PC-9 (cell line): ENCODE measurements at regions not wholly inside any gene's neighbourhood (a gene's known extent, or its start where the extent isn't known, plus 50 kb on each side); places are given as distances from the start of the nearest gene placed in this dataset.

Experiments used
- BruUV-seq: library from RNA; stranded (reverse); fragments of 400-500 nt; replicated peaks from 2 replicates; lab custom pipeline; 2021; lab: Mats Ljungman, UMichigan
- CTCF ChIA-PET: fragments of 300-600 bp; sonication (Branson Sonifier 250); formaldehyde crosslinking; loops from one replicate; lab custom pipeline; 2022; ENCODE audit warnings: antibody characterized with exemption; lab: Charles Lee
- POLR2A ChIA-PET: fragments of 300-600 bp; sonication (Branson Sonifier 250); formaldehyde crosslinking; loops from one replicate; lab custom pipeline; 2022; ENCODE audit warnings: antibody characterized with exemption; ENCODE audit not compliant: unreplicated experiment; lab: Charles Lee
- DNase-seq, 2 experiments: peaks; one replicate each; pipeline versions ENCODE4 v3.0.0 to v3.0.0-alpha.2; 2015 to 2022; ENCODE audit warnings: mixed read lengths in 1 of 2
- H2AFZ ChIP-seq: fragments of 200-600 bp; sonication (generic); 2 replicates; pipeline ENCODE4 v1.8.1; 2017; ENCODE audit warnings: antibody characterized with exemption
- H3F3A ChIP-seq: fragments of 200-600 bp; sonication (generic); 2 replicates; pipeline ENCODE4 v1.8.1; 2017; ENCODE audit warnings: antibody characterized with exemption, mild to moderate bottlenecking, low read depth; ENCODE audit not compliant: insufficient read depth
- H3K27ac ChIP-seq: fragments of 200-600 bp; sonication (generic); 2 replicates; pipeline ENCODE4 v1.6.1; 2016; ENCODE audit warnings: mixed run types
- H3K27me3 ChIP-seq: fragments of 200-600 bp; sonication (generic); 2 replicates; pipeline ENCODE4 v1.6.1; 2016; ENCODE audit warnings: low read depth, mixed run types; ENCODE audit not compliant: insufficient read depth
- H3K36me3 ChIP-seq: fragments of 200-600 bp; sonication (generic); 2 replicates; pipeline ENCODE4 v1.6.1; 2016; ENCODE audit warnings: low read depth, mixed run types
- H3K4me1 ChIP-seq: fragments of 200-600 bp; sonication (generic); replicated peaks from 2 replicates; pipeline ENCODE4 v1.6.1; 2016; ENCODE audit warnings: mixed run types; ENCODE audit not compliant: insufficient read depth
- H3K4me2 ChIP-seq: fragments of 200-600 bp; sonication (generic); 2 replicates; pipeline ENCODE4 v1.6.1; 2017; ENCODE audit warnings: mixed run types
- H3K4me3 ChIP-seq: fragments of 200-600 bp; sonication (generic); 2 replicates; pipeline ENCODE4 v1.6.1; 2016; ENCODE audit warnings: mixed run types
- H3K79me2 ChIP-seq: fragments of 200-600 bp; sonication (generic); 2 replicates; pipeline ENCODE4 v1.6.1; 2017; ENCODE audit warnings: low read depth, mixed run types
- H3K9me2 ChIP-seq: fragments of 200-600 bp; sonication (generic); 2 replicates; pipeline ENCODE4 v1.8.1; 2017; ENCODE audit warnings: mild to moderate bottlenecking; ENCODE audit not compliant: insufficient read depth
- H3K9me3 ChIP-seq: fragments of 200-600 bp; sonication (generic); 2 replicates; pipeline ENCODE4 v1.8.1; 2016; ENCODE audit warnings: low read depth; ENCODE audit not compliant: insufficient read depth
- H4K20me1 ChIP-seq: fragments of 200-600 bp; sonication (generic); 2 replicates; pipeline ENCODE4 v1.8.1; 2017; ENCODE audit not compliant: insufficient read depth
- CTCF ChIP-seq: fragments of 200-600 bp; sonication (generic); conservative IDR thresholded peaks from 2 replicates; pipeline ENCODE4 v1.6.1; 2017; ENCODE audit warnings: mixed run types, antibody characterized with exemption, mild to moderate bottlenecking, moderate library complexity
- EZH2 ChIP-seq: fragments of 200-600 bp; sonication (generic); IDR thresholded peaks from 2 replicates; pipeline ENCODE4 v1.8.0; 2017; ENCODE audit warnings: antibody characterized with exemption, low read depth
- intact Hi-C: fragments of 100-400 bp; cut with micrococcal nuclease; formaldehyde crosslinking; loops from one replicate; pipeline ENCODE4 v1.10.0; 2022; ENCODE audit not compliant: unreplicated experiment

GRCh38 chr2:104412384-104412783 is 441.5 kb upstream of the POU3F3 start:
- no peaks in the 10 kb centered on the region for H3F3A ChIP-seq
- H3K36me3 ChIP-seq: no peaks in the 10 kb centered on the region
- H3K4me3 ChIP-seq: no peak overlapping the region
- ChIA-PET CTCF (interaction anchor here (0.7 kb wide), 1 partner anchor 1572 kb away, joined by 4 read pairs; no protein-coding TSS in a partner anchor), POLR2A (no interaction called here)
- H3K27ac ChIP-seq: no peak overlapping the region
- H2AFZ ChIP-seq: no peak overlapping the region
- TF ChIP-seq CTCF (peak; percentile 63), EZH2 (no peak)
- peak in 1 of 2 experiments; percentile 3 for DNase-seq
- peaks cover 35% of the 10 kb centered on the region for H3K27me3 ChIP-seq
- BruUV-seq: no TSS peak
- H3K9me3 ChIP-seq: no peaks in the 10 kb centered on the region
- intact Hi-C loops: loop anchor here (5.0 kb wide), 1 partner anchor 1570 kb away; no protein-coding TSS in a partner anchor
- no peaks in the 10 kb centered on the region for H4K20me1 ChIP-seq
- H3K4me2 ChIP-seq: no peak overlapping the region
- H3K9me2 ChIP-seq: no peaks in the 10 kb centered on the region
- no peaks in the 10 kb centered on the region for H3K79me2 ChIP-seq
- no peaks in the 10 kb centered on the region for H3K4me1 ChIP-seq

- no peaks in the 10 kb centered on the region for H3K79me2 ChIP-seq
- BruUV-seq: no TSS peak
- H3K9me2 ChIP-seq: no peaks in the 10 kb centered on the region
- no peaks in the 10 kb centered on the region for H3K4me1 ChIP-seq
- TF ChIP-seq EZH2 (no peak), CTCF (no peak)
- no peak for DNase-seq
- POLR2A ChIA-PET: no interaction called here
- H3K27ac ChIP-seq: no peak overlapping the region
- CTCF ChIA-PET: no interaction called here
- no peak overlapping the region for H3K4me3 ChIP-seq
- no peaks in the 10 kb centered on the region for H3K36me3 ChIP-seq
- H2AFZ ChIP-seq: no peak overlapping the region
- intact Hi-C loops: loop anchor here (5.0 kb wide), 1 partner anchor 1572 kb away; no protein-coding TSS in a partner anchor
- no peak overlapping the region for H3K4me2 ChIP-seq
- H4K20me1 ChIP-seq: no peaks in the 10 kb centered on the region
- no peaks in the 10 kb centered on the region for H3F3A ChIP-seq
- H3K27me3 ChIP-seq: peaks cover 40% of the 10 kb centered on the region
- no peaks in the 10 kb centered on the region for H3K9me3 ChIP-seq
These were observed 440.0 kb upstream of the POU3F3 start for GRCh38 chr2:104413890-104414289.

DNA sequence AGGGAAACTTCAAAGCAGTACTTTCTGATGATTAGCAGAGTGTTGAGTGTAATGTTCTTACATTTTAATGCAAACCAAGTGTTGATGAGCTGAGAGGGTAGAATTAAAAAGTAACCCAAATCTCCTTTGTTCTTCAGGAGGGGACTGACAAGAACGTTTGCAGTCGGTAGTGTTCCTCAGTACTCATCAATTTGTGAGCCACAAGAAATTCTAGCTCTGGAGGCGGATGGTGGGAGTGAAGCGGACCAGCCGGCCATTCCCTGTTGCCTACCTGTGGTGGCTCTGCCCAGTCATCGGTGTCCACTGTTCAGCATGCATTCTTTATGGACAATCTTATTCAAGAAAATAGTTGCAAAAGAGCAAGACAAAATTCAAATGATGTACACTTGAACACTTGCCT is 438.6 kb upstream of the POU3F3 start:
- Histone ChIP-seq H4K20me1 (no peaks in the 10 kb centered on the region), H3K4me3 (no peak overlapping the region), H3K79me2 (no peaks in the 10 kb centered on the region), H3K27ac (no peak overlapping the region), H3K4me2 (no peak overlapping the region), H3K4me1 (no peaks in the 10 kb centered on the region), H3K36me3 (no peaks in the 10 kb centered on the region), H3K9me2 (no peaks in the 10 kb centered on the region), H3K27me3 (peaks cover 40% of the 10 kb centered on the region), H2AFZ (no peak overlapping the region), H3K9me3 (no peaks in the 10 kb centered on the region), H3F3A (no peaks in the 10 kb centered on the region)
- ChIA-PET CTCF (interaction anchor here (0.6 kb wide), 1 partner anchor 1115 kb away, joined by 3 read pairs; no protein-coding TSS in a partner anchor), POLR2A (no interaction called here)
- DNase-seq: no peak
- intact Hi-C loops: no loop called here
- TF ChIP-seq CTCF (no peak), EZH2 (no peak)
- no TSS peak for BruUV-seq
